Endothelial cell (in vitro differentiated cells): ENCODE measurements at regions not wholly inside any gene's neighbourhood (a gene's known extent, or its start where the extent isn't known, plus 50 kb on each side); places are given as distances from the start of the nearest gene placed in this dataset.

Experiments used
- DNase-seq: peaks from one replicate; pipeline ENCODE4 v3.0.0; 2021; ENCODE audit warnings: low spot score
- H3K27ac Mint-ChIP-seq: one replicate; pipeline ENCODE4 v1.8.0; 2021; ENCODE audit warnings: mixed read lengths, inconsistent platforms; ENCODE audit not compliant: unreplicated experiment
- H3K27me3 Mint-ChIP-seq: one replicate; pipeline ENCODE4 v1.8.0; 2021; ENCODE audit warnings: mild to moderate bottlenecking, moderate library complexity, mixed read lengths, inconsistent platforms; ENCODE audit not compliant: unreplicated experiment
- H3K36me3 Mint-ChIP-seq: one replicate; pipeline ENCODE4 v1.8.0; 2021; ENCODE audit warnings: mild to moderate bottlenecking, low read depth, mixed read lengths, inconsistent platforms; ENCODE audit not compliant: unreplicated experiment
- H3K4me1 Mint-ChIP-seq: one replicate; pipeline ENCODE4 v1.8.0; 2021; ENCODE audit warnings: mild to moderate bottlenecking, mixed read lengths, inconsistent platforms; ENCODE audit not compliant: unreplicated experiment
- H3K4me3 Mint-ChIP-seq: one replicate; pipeline ENCODE4 v1.8.0; 2021; ENCODE audit warnings: mild to moderate bottlenecking, mixed read lengths, inconsistent platforms; ENCODE audit not compliant: unreplicated experiment
- H3K9me3 Mint-ChIP-seq: one replicate; pipeline ENCODE4 v1.8.0; 2021; ENCODE audit warnings: mixed read lengths, inconsistent platforms; ENCODE audit not compliant: unreplicated experiment
- TF ChIP-seq, protein P1 (sequence below): fragments of 200-600 bp; sonication (generic); IDR thresholded peaks from one replicate; pipeline ENCODE4 v1.5.0; 2021; ENCODE audit warnings: antibody characterized with exemption; ENCODE audit not compliant: unreplicated experiment

- TF ChIP-seq, protein P1, sequence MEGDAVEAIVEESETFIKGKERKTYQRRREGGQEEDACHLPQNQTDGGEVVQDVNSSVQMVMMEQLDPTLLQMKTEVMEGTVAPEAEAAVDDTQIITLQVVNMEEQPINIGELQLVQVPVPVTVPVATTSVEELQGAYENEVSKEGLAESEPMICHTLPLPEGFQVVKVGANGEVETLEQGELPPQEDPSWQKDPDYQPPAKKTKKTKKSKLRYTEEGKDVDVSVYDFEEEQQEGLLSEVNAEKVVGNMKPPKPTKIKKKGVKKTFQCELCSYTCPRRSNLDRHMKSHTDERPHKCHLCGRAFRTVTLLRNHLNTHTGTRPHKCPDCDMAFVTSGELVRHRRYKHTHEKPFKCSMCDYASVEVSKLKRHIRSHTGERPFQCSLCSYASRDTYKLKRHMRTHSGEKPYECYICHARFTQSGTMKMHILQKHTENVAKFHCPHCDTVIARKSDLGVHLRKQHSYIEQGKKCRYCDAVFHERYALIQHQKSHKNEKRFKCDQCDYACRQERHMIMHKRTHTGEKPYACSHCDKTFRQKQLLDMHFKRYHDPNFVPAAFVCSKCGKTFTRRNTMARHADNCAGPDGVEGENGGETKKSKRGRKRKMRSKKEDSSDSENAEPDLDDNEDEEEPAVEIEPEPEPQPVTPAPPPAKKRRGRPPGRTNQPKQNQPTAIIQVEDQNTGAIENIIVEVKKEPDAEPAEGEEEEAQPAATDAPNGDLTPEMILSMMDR, result no peak
- Mint-ChIP-seq H3K27me3 (peaks cover 1% of the 10 kb centered on the region), H3K27ac (no peak overlapping the region), H3K36me3 (peaks cover 4% of the 10 kb centered on the region), H3K9me3 (peaks cover 5% of the 10 kb centered on the region), H3K4me3 (no peak overlapping the region), H3K4me1 (peaks cover 13% of the 10 kb centered on the region)
- DNase-seq, result no peak
Measured at GRCh38 chr12:77767335-77767734, 63.4 kb upstream of the NAV3 start.

GRCh38 chr12:77766224-77766623 lies 64.5 kb upstream of the NAV3 start:
- Mint-ChIP-seq H3K4me3 (no peak overlapping the region), H3K36me3 (peaks cover 4% of the 10 kb centered on the region), H3K27me3 (peaks cover 1% of the 10 kb centered on the region), H3K9me3 (peaks cover 5% of the 10 kb centered on the region), H3K4me1 (peaks cover 13% of the 10 kb centered on the region), H3K27ac (no peak overlapping the region)
- DNase-seq, result no peak
- TF ChIP-seq, protein P1, result no peak

- Mint-ChIP-seq H3K9me3 (no peaks in the 10 kb centered on the region), H3K4me3 (no peak overlapping the region), H3K27ac (no peak overlapping the region), H3K27me3 (no peaks in the 10 kb centered on the region), H3K36me3 (no peaks in the 10 kb centered on the region), H3K4me1 (peaks cover 14% of the 10 kb centered on the region)
- no peak for DNase-seq
- TF ChIP-seq, protein P1, result no peak
Measured at GRCh38 chr12:77761286-77761685, 69.4 kb upstream of the NAV3 start.

GRCh38 chr12:77760271-77761025 lies 70.2 kb upstream of the NAV3 start:
- Mint-ChIP-seq H3K4me3 (no peak overlapping the region), H3K36me3 (no peaks in the 10 kb centered on the region), H3K4me1 (peaks cover 7% of the 10 kb centered on the region), H3K27me3 (no peaks in the 10 kb centered on the region), H3K27ac (no peak overlapping the region), H3K9me3 (no peaks in the 10 kb centered on the region)
- TF ChIP-seq, protein P1, result no peak
- DNase-seq, result no peak

DNA sequence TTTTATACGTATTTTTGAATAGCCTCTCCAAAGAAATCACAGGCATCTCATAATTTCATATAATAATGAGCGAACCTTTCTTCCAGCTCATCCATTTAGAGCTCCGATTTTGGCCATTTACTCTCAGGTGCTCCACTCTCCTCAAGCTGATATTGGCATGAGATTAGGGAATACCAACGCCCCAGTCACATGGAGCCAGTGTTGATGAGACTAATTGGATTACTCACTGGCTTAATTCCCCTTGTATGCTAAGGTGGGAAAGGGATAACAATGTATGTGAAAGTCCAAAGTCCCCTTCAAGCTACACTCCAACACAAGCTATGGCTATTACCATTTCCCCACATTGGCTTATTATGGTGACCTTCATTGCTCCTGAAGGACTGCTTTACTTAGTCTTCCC lies 76.6 kb upstream of the NAV3 start:
- Mint-ChIP-seq H3K27ac (no peak overlapping the region), H3K4me1 (peaks cover 7% of the 10 kb centered on the region)

More for the DNA sequence above, 76.6 kb upstream of the NAV3 start:
- TF ChIP-seq, protein P1, result no peak
- Mint-ChIP-seq H3K4me3 (no peak overlapping the region), H3K36me3 (no peaks in the 10 kb centered on the region), H3K9me3 (no peaks in the 10 kb centered on the region), H3K27me3 (no peaks in the 10 kb centered on the region)
- DNase-seq, result no peak
